Endothelial cell of umbilical vein (primary cell): ENCODE measurements at regions not wholly inside any gene's neighbourhood (a gene's known extent, or its start where the extent isn't known, plus 50 kb on each side); places are given as distances from the start of the nearest gene placed in this dataset.

Experiments used
- BruUV-seq: library from RNA; stranded (reverse); fragments of 400-500 nt; replicated peaks from 2 replicates; lab custom pipeline; 2021; lab: Mats Ljungman, UMichigan
- CTCF ChIA-PET: fragments of 300-600, 350-600 bp; sonication (Branson Sonifier 250); formaldehyde crosslinking; loops from one replicate; lab custom pipeline; 2021; ENCODE audit warnings: antibody characterized with exemption, inconsistent platforms; lab: Charles Lee
- POLR2A ChIA-PET: fragments of 300-600, 350-600 bp; sonication (Branson Sonifier 250); formaldehyde crosslinking; loops from one replicate; lab custom pipeline; 2021; ENCODE audit warnings: antibody characterized with exemption, inconsistent platforms; lab: Charles Lee
- DNase-seq: peaks from one replicate; pipeline ENCODE4 v3.0.0-alpha.2; 2011; ENCODE audit warnings: low read depth, low spot score
- FAIRE-seq: peaks from 2 replicates; lab custom pipeline; 2011; peaks lifted over from hg19 to GRCh38; lab: Jason Lieb, UNC
- H2AFZ ChIP-seq: 2 replicates; pipeline ENCODE4 v1.6.0; 2012; ENCODE audit warnings: low read depth, low read length, control low read depth, inconsistent platforms
- H3K27ac ChIP-seq: 2 replicates; pipeline ENCODE4 v1.5.1; 2011; ENCODE audit warnings: low read depth, mild to moderate bottlenecking, control low read depth, low read length, moderate library complexity; ENCODE audit not compliant: insufficient read depth
- H3K27me3 ChIP-seq, 2 experiments: 2 replicates each; pipeline versions ENCODE4 v1.6.0 to v1.6.1; 2011; ENCODE audit warnings: low read length in 2 of 2, mixed read lengths in 1 of 2; ENCODE audit not compliant: control insufficient read depth in 2 of 2, insufficient read depth in 2 of 2
- H3K36me3 ChIP-seq, 2 experiments: 2 replicates in 1 of 2; 3 replicates in 1 of 2; pipeline ENCODE4 v1.5.1; 2011; ENCODE audit warnings: low read length in 2 of 2, mild to moderate bottlenecking in 1 of 2, moderate library complexity in 1 of 2; ENCODE audit not compliant: control insufficient read depth in 2 of 2, insufficient read depth in 2 of 2; ENCODE audit errors: extremely low read depth in 1 of 2
- H3K4me1 ChIP-seq: 3 replicates; pipeline ENCODE4 v1.5.1; 2011; ENCODE audit warnings: mild to moderate bottlenecking, low read length; ENCODE audit not compliant: control insufficient read depth, insufficient read depth; ENCODE audit errors: extremely low read depth
- H3K4me2 ChIP-seq: 2 replicates; pipeline ENCODE4 v1.6.1; 2011; ENCODE audit warnings: low read length, control low read depth, mixed read lengths; ENCODE audit not compliant: insufficient read depth
- H3K4me3 ChIP-seq, 3 experiments: fragments of 200-600 bp in 1 of 3; sonication (generic), shearing (Covaris generic) in 1 of 3; replicated peaks in 1 of 3; 2 replicates each; pipeline ENCODE4 v1.5.1; 2011 to 2016; ENCODE audit warnings: control low read depth in 3 of 3, low read length in 3 of 3, mild to moderate bottlenecking in 2 of 3, inconsistent platforms in 1 of 3, low read depth in 1 of 3, moderate library complexity in 1 of 3; ENCODE audit not compliant: insufficient read depth in 1 of 3
- H3K79me2 ChIP-seq: 2 replicates; pipeline ENCODE4 v1.6.0; 2012; ENCODE audit warnings: low read length, inconsistent platforms; ENCODE audit not compliant: control insufficient read depth, insufficient read depth
- H3K9ac ChIP-seq: replicated peaks from 2 replicates; pipeline ENCODE3; 2011; ENCODE audit warnings: low read length, control low read depth; ENCODE audit not compliant: insufficient read depth; ENCODE audit errors: extremely low read depth
- H3K9me1 ChIP-seq: replicated peaks from 3 replicates; pipeline ENCODE4 v1.6.0; 2011; ENCODE audit warnings: mild to moderate bottlenecking, low read length; ENCODE audit not compliant: control insufficient read depth, insufficient read depth; ENCODE audit errors: extremely low read depth
- H3K9me3 ChIP-seq: replicated peaks from 2 replicates; pipeline ENCODE4 v1.5.1; 2012; ENCODE audit warnings: low read length, inconsistent platforms; ENCODE audit not compliant: control insufficient read depth, insufficient read depth
- H4K20me1 ChIP-seq: replicated peaks from 2 replicates; pipeline ENCODE3; 2011; ENCODE audit warnings: mild to moderate bottlenecking, low read length; ENCODE audit not compliant: control insufficient read depth, insufficient read depth; ENCODE audit errors: extremely low read depth
- EZH2 ChIP-seq: IDR thresholded peaks from 2 replicates; pipeline ENCODE4 v1.6.1; 2012; ENCODE audit warnings: borderline replicate concordance, low read depth, mild to moderate bottlenecking, moderate library complexity, low read length, inconsistent platforms; ENCODE audit not compliant: severe bottlenecking
- JUN ChIP-seq: IDR thresholded peaks from 2 replicates; pipeline ENCODE4 v1.6.1; 2011; ENCODE audit warnings: borderline replicate concordance, low read depth; ENCODE audit not compliant: insufficient read length, insufficient read depth
- dilution Hi-C: fragments of 300-500 bp; cut with MboI; formaldehyde crosslinking; loops from one replicate; pipeline ENCODE4 v1.15.0; 2019; ENCODE audit warnings: low sequenced_read_pairs; ENCODE audit not compliant: extremely low pct_ligation_motif_present
- intact Hi-C: fragments of 100-400 bp; cut with micrococcal nuclease; formaldehyde crosslinking; loops from one replicate; pipeline ENCODE4 v1.10.0; 2022
- TF ChIP-seq, protein P1 (sequence below): IDR thresholded peaks from 2 replicates; pipeline ENCODE4 v1.6.1; 2011; ENCODE audit not compliant: insufficient read depth, insufficient read length
- TF ChIP-seq, protein P2 (sequence below), 2 donors: IDR thresholded peaks; 1 replicate in 1 of 2; 2 replicates in 1 of 2; pipeline ENCODE4 v1.5.1; 2011; ENCODE audit warnings: low read length in 2 of 2, mild to moderate bottlenecking in 2 of 2, moderate library complexity in 2 of 2, control low read depth in 1 of 2, inconsistent platforms in 1 of 2, low read depth in 1 of 2; ENCODE audit not compliant: insufficient read depth in 1 of 2; ENCODE audit errors: extremely low read depth in 1 of 2

DNA sequence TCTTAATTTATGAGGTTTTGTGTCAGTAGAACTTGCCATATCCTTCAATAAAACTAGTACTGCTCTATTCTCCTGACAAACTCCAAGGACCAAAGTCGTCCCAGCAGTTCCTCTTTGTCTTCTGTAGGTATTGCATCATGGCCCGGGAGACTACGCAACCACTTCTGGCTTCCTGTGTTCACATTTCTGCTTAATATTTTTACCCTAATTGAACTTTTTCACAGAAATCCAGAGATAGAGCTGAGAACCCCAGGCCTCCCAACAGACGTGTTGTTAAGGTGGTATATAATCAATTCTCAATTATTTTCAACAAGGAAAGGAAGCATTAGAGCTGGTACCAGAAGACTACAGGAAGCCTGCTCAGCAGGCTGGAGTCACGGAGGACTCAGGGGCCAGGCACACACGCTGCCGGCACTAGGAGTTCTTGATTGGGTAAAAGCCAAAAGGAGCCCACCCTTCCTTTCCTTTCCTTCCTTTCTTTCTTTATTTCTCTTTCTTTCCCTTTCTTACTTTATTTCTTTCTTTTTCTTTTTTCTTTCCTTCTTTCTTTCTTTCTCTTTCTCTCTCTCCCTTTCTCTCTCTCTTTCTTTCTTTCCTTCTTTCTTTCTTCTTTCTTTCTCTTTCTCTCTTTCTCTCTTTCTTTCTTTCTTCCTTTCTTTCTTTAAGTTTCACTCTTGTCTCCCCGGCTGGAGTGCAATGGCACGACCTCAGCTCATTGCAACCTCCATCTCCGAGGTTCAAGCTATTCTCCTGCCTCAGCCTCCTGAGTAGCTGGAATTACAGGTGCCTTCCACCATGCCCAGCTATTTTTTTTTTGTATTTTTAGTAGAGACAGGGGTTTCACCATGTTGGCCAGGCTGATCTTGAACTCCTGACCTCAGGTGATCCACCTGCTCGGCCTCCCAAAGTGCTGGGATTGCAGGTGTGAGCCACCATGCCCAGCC lies 173.7 kb downstream of the ZBTB18 start:
- POLR2A ChIA-PET, result no interaction called here
- intact Hi-C loops (no loop called here), dilution Hi-C loops (no loop called here)
- DNase-seq, result no peak
- Histone ChIP-seq H3K79me2 (no peaks in the 10 kb centered on the region), H3K9me3 (no peaks in the 10 kb centered on the region), H3K9ac (no peak overlapping the region), H3K4me1 (no peaks in the 10 kb centered on the region), H3K4me2 (no peak overlapping the region), H4K20me1 (no peaks in the 10 kb centered on the region), H3K27ac (no peak overlapping the region), H3K36me3 (no peaks in the 10 kb centered on the region), H2AFZ (no peak overlapping the region), H3K9me1 (no peaks in the 10 kb centered on the region), H3K4me3 (no peak overlapping the region), H3K27me3 (no peaks in the 10 kb centered on the region)
- CTCF ChIA-PET, result interaction anchor here (0.7 to 1.6 kb wide), 2 partner anchors 22 to 110 kb away, joined by 3 to 4 read pairs; no protein-coding TSS in a partner anchor
- FAIRE-seq, result no peak
- no TSS peak for BruUV-seq
- TF ChIP-seq, protein P1, sequence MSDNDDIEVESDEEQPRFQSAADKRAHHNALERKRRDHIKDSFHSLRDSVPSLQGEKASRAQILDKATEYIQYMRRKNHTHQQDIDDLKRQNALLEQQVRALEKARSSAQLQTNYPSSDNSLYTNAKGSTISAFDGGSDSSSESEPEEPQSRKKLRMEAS, result no peak
- TF ChIP-seq EZH2 (no peak), JUN (no peak)
- TF ChIP-seq, protein P2, sequence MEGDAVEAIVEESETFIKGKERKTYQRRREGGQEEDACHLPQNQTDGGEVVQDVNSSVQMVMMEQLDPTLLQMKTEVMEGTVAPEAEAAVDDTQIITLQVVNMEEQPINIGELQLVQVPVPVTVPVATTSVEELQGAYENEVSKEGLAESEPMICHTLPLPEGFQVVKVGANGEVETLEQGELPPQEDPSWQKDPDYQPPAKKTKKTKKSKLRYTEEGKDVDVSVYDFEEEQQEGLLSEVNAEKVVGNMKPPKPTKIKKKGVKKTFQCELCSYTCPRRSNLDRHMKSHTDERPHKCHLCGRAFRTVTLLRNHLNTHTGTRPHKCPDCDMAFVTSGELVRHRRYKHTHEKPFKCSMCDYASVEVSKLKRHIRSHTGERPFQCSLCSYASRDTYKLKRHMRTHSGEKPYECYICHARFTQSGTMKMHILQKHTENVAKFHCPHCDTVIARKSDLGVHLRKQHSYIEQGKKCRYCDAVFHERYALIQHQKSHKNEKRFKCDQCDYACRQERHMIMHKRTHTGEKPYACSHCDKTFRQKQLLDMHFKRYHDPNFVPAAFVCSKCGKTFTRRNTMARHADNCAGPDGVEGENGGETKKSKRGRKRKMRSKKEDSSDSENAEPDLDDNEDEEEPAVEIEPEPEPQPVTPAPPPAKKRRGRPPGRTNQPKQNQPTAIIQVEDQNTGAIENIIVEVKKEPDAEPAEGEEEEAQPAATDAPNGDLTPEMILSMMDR (IDR thresholded peaks at IDR 0.05; ENCODE audit: extremely low read depth in 1 of 2, insufficient read depth in 1 of 2, low read depth in 1 of 2, low read length in 2 of 2), result no peak
